Omental fat pad (tissue), 3 donors: ENCODE measurements at regions not wholly inside any gene's neighbourhood (a gene's known extent, or its start where the extent isn't known, plus 50 kb on each side); places are given as distances from the start of the nearest gene placed in this dataset.

Experiments
- ATAC-seq: fragments of 150-250 bp; one replicate; pipeline ENCODE4 v1.9.1; 2016; ENCODE audit warnings: mild to moderate bottlenecking, moderate library complexity; ENCODE audit not compliant: low FRiP score
- DNase-seq: peaks from one replicate; pipeline ENCODE4 v3.0.0-alpha.2; 2019; ENCODE audit warnings: low spot score
- CTCF ChIP-seq, 3 donors: fragments of 450-650 bp; IDR thresholded peaks; one replicate each; pipeline ENCODE4 v1.5.1; 2016 to 2017; ENCODE audit warnings: antibody characterized with exemption in 3 of 3, mild to moderate bottlenecking in 3 of 3, moderate library complexity in 2 of 3

- DNase-seq (no peak), ATAC-seq (no peak)
- TF ChIP-seq CTCF (IDR thresholded peaks at IDR 0.05), result no peak
These were observed 138.7 kb downstream of the SPP2 start for GRCh38 chr2:234189230-234189629.

DNA sequence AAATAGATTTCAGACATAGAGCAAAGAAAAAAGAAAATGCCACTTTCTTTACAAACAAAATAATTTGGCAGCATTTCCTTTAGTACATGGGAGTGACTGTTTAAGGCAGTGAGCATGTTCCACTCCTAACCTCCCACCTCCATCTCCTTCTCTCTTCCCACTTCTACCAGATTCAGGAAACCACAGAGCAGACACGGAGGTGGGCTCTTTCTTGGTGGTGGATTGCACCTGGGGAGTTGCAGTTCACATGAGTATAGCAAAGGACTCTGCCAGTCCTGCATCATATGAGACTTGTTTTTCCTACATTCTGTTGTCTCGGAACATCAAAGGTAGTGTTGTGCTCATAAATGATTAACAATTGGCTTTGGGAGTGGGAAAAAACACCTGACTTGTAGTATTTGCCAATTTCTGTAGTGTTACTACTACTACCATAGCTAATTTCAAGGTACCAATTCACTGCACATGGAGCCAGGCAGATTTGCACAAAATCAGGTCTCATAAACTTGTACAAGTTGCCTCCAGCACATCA is 137.2 kb downstream of the SPP2 start:
- TF ChIP-seq CTCF (IDR thresholded peaks at IDR 0.05), result no peak
- DNase-seq (no peak), ATAC-seq (no peak)

DNA sequence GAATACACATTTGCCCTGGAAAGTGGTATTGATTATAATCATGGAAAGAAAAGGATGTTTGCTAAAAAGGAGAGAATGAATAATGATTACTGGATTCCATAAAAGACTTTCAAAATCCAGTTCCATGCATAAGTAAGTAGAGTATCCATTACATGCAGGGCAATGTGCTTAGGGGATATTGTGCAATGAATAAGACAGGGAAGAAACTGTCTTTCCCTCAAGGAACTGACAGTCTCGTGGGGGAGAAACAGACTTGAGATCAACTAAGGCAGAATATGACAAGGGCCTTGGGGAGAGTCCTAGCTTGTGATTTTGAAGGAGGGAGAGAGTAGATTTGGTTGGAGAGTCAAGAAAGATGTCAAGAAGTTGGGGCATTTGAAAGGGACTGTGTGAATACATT is 130.6 kb downstream of the SPP2 start:
- DNase-seq, result no peak
- TF ChIP-seq CTCF (IDR thresholded peaks at IDR 0.05), result no peak
- ATAC-seq, result no peak

- ATAC-seq (no peak), DNase-seq (no peak)
- no peak for TF ChIP-seq CTCF (IDR thresholded peaks at IDR 0.05)
These were observed 128.5 kb downstream of the SPP2 start for GRCh38 chr2:234179031-234179363.

- no peak for ATAC-seq
- DNase-seq, result no peak
- TF ChIP-seq CTCF (IDR thresholded peaks at IDR 0.05), result no peak
These were observed 128.0 kb downstream of the SPP2 start for GRCh38 chr2:234178330-234179030.

DNA sequence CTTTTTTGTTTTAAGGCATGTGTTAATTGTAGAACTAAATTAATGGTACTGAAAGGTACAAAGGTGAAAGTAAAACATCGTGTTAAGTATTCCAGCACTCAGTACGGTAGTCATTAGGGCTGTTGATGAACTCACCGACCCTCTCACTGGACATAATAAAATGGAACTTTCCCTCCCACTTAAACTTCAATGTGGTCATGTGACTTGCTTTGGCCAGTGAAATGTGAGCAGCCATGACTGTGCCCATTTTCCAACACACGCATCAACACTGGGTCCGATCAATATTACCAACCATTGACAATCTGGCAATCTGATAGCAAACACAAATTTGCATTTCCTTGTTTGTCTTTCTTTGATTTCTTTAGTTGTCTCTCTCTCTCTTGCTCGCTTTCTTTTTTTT is 125.1 kb downstream of the SPP2 start:
- ATAC-seq (no peak), DNase-seq (no peak)
- no peak for TF ChIP-seq CTCF (IDR thresholded peaks at IDR 0.05)

GRCh38 chr2:234174742-234175141 is 124.2 kb downstream of the SPP2 start:
- no peak for TF ChIP-seq CTCF (IDR thresholded peaks at IDR 0.05)
- no peak for ATAC-seq
- DNase-seq, result no peak
